H1 (cell line): ENCODE measurements at regions not wholly inside any gene's neighbourhood (a gene's known extent, or its start where the extent isn't known, plus 50 kb on each side); places are given as distances from the start of the nearest gene placed in this dataset.

ENCODE experiments used
- CTCF ChIA-PET: fragments of 300-600 bp; sonication (Branson Sonifier 250); formaldehyde crosslinking; loops from one replicate; lab custom pipeline; 2021; ENCODE audit not compliant: partially characterized antibody; lab: Charles Lee
- POLR2A ChIA-PET: fragments of 300-600 bp; sonication (Branson Sonifier 250); formaldehyde crosslinking; loops from one replicate; lab custom pipeline; 2021; ENCODE audit warnings: inconsistent platforms; ENCODE audit not compliant: partially characterized antibody; lab: Charles Lee
- DNase-seq, 2 experiments: peaks; one replicate each; pipeline versions ENCODE4 v3.0.0 to v3.0.0-alpha.2; 2010 to 2022; ENCODE audit warnings: low spot score in 2 of 2, low read depth in 1 of 2, mixed read lengths in 1 of 2
- FAIRE-seq: peaks from 2 replicates; lab custom pipeline; 2011; peaks lifted over from hg19 to GRCh38; lab: Jason Lieb, UNC
- H2AFZ ChIP-seq: 2 replicates; pipeline ENCODE4 v1.8.1; 2012; ENCODE audit warnings: low read length, inconsistent platforms
- H2AK5ac ChIP-seq: 2 replicates; pipeline ENCODE4 v1.6.1; 2013; ENCODE audit warnings: low read depth, low read length
- H2BK120ac ChIP-seq: replicated peaks from 2 replicates; pipeline ENCODE3; 2013; ENCODE audit warnings: low read depth, low read length, inconsistent platforms
- H2BK12ac ChIP-seq: 2 replicates; pipeline ENCODE4 v1.6.1; 2013; ENCODE audit warnings: low read depth, low read length
- H2BK15ac ChIP-seq: 2 replicates; pipeline ENCODE4 v1.6.1; 2013; ENCODE audit warnings: low read length
- H2BK20ac ChIP-seq: 2 replicates; pipeline ENCODE4 v1.6.1; 2013; ENCODE audit warnings: low read length
- H2BK5ac ChIP-seq: 2 replicates; pipeline ENCODE4 v1.6.1; 2013; ENCODE audit warnings: low read depth, low read length
- H3K14ac ChIP-seq: 2 replicates; pipeline ENCODE4 v1.6.1; 2013; ENCODE audit warnings: inconsistent platforms; ENCODE audit not compliant: insufficient read length
- H3K18ac ChIP-seq: 2 replicates; pipeline ENCODE4 v1.6.1; 2013; ENCODE audit warnings: low read length; ENCODE audit errors: extremely low read depth
- H3K23ac ChIP-seq: 2 replicates; pipeline ENCODE4 v1.6.1; 2013; ENCODE audit warnings: inconsistent platforms; ENCODE audit not compliant: insufficient read length
- H3K23me2 ChIP-seq: 2 replicates; pipeline ENCODE4 v1.6.1; 2013; ENCODE audit warnings: low read depth, low read length
- H3K27ac ChIP-seq: 2 replicates; pipeline ENCODE4 v1.6.1; 2011; ENCODE audit warnings: low read depth, low read length, inconsistent platforms
- H3K27me3 ChIP-seq, 4 experiments: replicated peaks in 1 of 4; 1 replicate in 1 of 4; 2 replicates in 3 of 4; pipeline versions ENCODE4 v1.6.1 to v1.8.1; 2011 to 2013; ENCODE audit warnings: low read length in 3 of 4, mild to moderate bottlenecking in 3 of 4, inconsistent platforms in 2 of 4, mixed read lengths in 2 of 4, moderate library complexity in 1 of 4; ENCODE audit not compliant: control insufficient read depth in 3 of 4, insufficient read depth in 3 of 4; ENCODE audit errors: extremely low read depth in 1 of 4
- H3K36me3 ChIP-seq, 4 experiments: 2 replicates each; pipeline versions ENCODE4 v1.6.1 to v1.8.1; 2011 to 2013; ENCODE audit warnings: mild to moderate bottlenecking in 4 of 4, low read length in 3 of 4, moderate library complexity in 2 of 4, control low read depth in 1 of 4, inconsistent platforms in 1 of 4; ENCODE audit not compliant: insufficient read depth in 4 of 4, control insufficient read depth in 2 of 4
- H3K4ac ChIP-seq: replicated peaks from 2 replicates; pipeline ENCODE3; 2013; ENCODE audit warnings: low read length, low read depth, mixed read lengths, inconsistent platforms; ENCODE audit not compliant: insufficient read length
- H3K4me1 ChIP-seq, 4 experiments: replicated peaks in 1 of 4; 1 replicate in 1 of 4; 2 replicates in 3 of 4; pipeline versions ENCODE4 v1.6.1 to v1.8.1; 2011 to 2013; ENCODE audit warnings: low read length in 3 of 4, inconsistent platforms in 2 of 4, mixed read lengths in 1 of 4; ENCODE audit not compliant: insufficient read depth in 4 of 4, control insufficient read depth in 3 of 4
- H3K4me2 ChIP-seq, 2 experiments: 2 replicates each; pipeline versions ENCODE4 v1.6.1 to v1.8.1; 2011 to 2013; ENCODE audit warnings: low read depth in 2 of 2, low read length in 2 of 2, control low read depth in 1 of 2, inconsistent platforms in 1 of 2, mild to moderate bottlenecking in 1 of 2; ENCODE audit not compliant: insufficient read depth in 1 of 2
- H3K4me3 ChIP-seq, 4 experiments: fragments of 200-600, 300-600 bp in 1 of 4; sonication (generic), shearing (Covaris generic), sonication (Bioruptor Twin) in 1 of 4; 2 replicates each; pipeline versions ENCODE4 v1.5.1 to v1.8.1; 2011 to 2016; ENCODE audit warnings: low read length in 4 of 4, low read depth in 3 of 4, control low read depth in 2 of 4, inconsistent platforms in 2 of 4, mild to moderate bottlenecking in 2 of 4, mixed read lengths in 1 of 4, moderate library complexity in 1 of 4; ENCODE audit not compliant: insufficient read depth in 2 of 4; ENCODE audit errors: extremely low read depth in 1 of 4
- H3K56ac ChIP-seq: replicated peaks from 2 replicates; pipeline ENCODE3; 2013; ENCODE audit warnings: low read depth, mild to moderate bottlenecking, mixed read lengths, low read length, inconsistent platforms; ENCODE audit not compliant: insufficient read length
- H3K79me1 ChIP-seq: 2 replicates; pipeline ENCODE4 v1.6.1; 2013; ENCODE audit warnings: low read depth, low read length, control low read depth
- H3K79me2 ChIP-seq, 2 experiments: 2 replicates each; pipeline versions ENCODE4 v1.6.1 to v1.8.1; 2012 to 2013; ENCODE audit warnings: low read length in 2 of 2, mild to moderate bottlenecking in 2 of 2, inconsistent platforms in 1 of 2; ENCODE audit not compliant: insufficient read depth in 2 of 2, control insufficient read depth in 1 of 2
- H3K9ac ChIP-seq, 4 experiments: replicated peaks in 1 of 4; 1 replicate in 1 of 4; 2 replicates in 3 of 4; pipeline versions ENCODE4 v1.6.1 to v1.8.1; 2011 to 2013; ENCODE audit warnings: low read depth in 3 of 4, low read length in 3 of 4, control low read depth in 2 of 4, mild to moderate bottlenecking in 2 of 4, moderate library complexity in 2 of 4, inconsistent platforms in 1 of 4; ENCODE audit errors: extremely low read depth in 1 of 4
- H3K9me3 ChIP-seq, 2 experiments: 2 replicates each; pipeline versions ENCODE4 v1.6.1 to v1.8.1; 2012 to 2013; ENCODE audit warnings: mild to moderate bottlenecking in 2 of 2, moderate library complexity in 2 of 2, control low read depth in 1 of 2, inconsistent platforms in 1 of 2, low read depth in 1 of 2, low read length in 1 of 2, mixed read lengths in 1 of 2; ENCODE audit not compliant: insufficient read depth in 2 of 2
- H4K20me1 ChIP-seq, 2 experiments: replicated peaks in 1 of 2; 2 replicates each; pipeline versions ENCODE3 to v1.8.1; 2011 to 2013; ENCODE audit warnings: inconsistent platforms in 2 of 2, low read length in 2 of 2, mild to moderate bottlenecking in 1 of 2; ENCODE audit not compliant: insufficient read depth in 2 of 2, control insufficient read depth in 1 of 2
- H4K5ac ChIP-seq: 2 replicates; pipeline ENCODE4 v1.6.1; 2013; ENCODE audit warnings: low read length, low read depth, mixed read lengths, inconsistent platforms; ENCODE audit not compliant: insufficient read length
- H4K8ac ChIP-seq: 2 replicates; pipeline ENCODE4 v1.8.0; 2013; ENCODE audit warnings: mild to moderate bottlenecking, moderate library complexity, low read length, inconsistent platforms; ENCODE audit not compliant: insufficient read depth; ENCODE audit errors: extremely low read depth
- H4K91ac ChIP-seq: replicated peaks from 2 replicates; pipeline ENCODE3; 2013; ENCODE audit warnings: low read length, mixed read lengths, inconsistent platforms; ENCODE audit not compliant: insufficient read length
- FOSL1 ChIP-seq: IDR thresholded peaks from 2 replicates; pipeline ENCODE4 v1.6.1; 2011; ENCODE audit warnings: mild to moderate bottlenecking, low read depth, low read length, moderate library complexity; ENCODE audit not compliant: insufficient read depth
- WGBS, 2 experiments: shearing (Covaris generic) in 1 of 2; methylation state at CpG; one replicate each; pipeline versions ENCODE4 v1.1.6 to v1.1.7; 2013 to 2015; ENCODE audit warnings: low lambda C conversion rate in 2 of 2, mixed read lengths in 2 of 2, inconsistent platforms in 1 of 2, low coverage in 1 of 2, missing lambda C conversion rate in 1 of 2; ENCODE audit not compliant: insufficient replicate concordance in 2 of 2, insufficient coverage in 1 of 2, insufficient read length in 1 of 2; ENCODE audit errors: extremely low coverage in 1 of 2, missing lambda C conversion rate in 1 of 2; 5-methylcytosine and 5-hydroxymethylcytosine counted together

DNA sequence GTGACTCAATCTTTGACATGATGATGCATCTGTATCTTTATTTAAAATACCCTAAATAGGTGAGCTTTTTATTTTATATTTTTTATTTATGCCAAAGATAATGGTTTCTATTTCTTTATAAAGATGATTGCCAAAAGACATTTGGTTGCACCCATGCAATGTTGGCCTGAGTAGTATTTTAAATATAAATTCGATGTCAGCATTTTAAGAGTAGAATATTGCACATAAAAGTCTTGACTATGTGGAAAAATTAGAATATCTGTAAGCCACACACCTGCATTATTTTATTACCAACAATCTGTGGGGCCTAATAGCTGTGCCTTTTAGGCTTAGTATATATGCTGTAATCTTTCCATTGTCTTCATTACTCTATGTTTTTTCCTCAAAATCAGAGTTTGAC lies 91.4 kb downstream of the CPXCR1 start:
- Histone ChIP-seq H2BK5ac (no peak overlapping the region), H2BK120ac (no peak overlapping the region), H2BK12ac (no peak overlapping the region), H3K27ac (no peak overlapping the region), H3K4me3 (no peak overlapping the region), H2AK5ac (no peak overlapping the region), H4K5ac (no peak overlapping the region), H3K4ac (no peak overlapping the region), H3K56ac (no peak overlapping the region), H3K4me1 (no peaks in the 10 kb centered on the region), H2BK20ac (no peak overlapping the region), H3K36me3 (no peaks in the 10 kb centered on the region), H3K4me2 (no peak overlapping the region), H4K8ac (no peak overlapping the region), H4K91ac (no peak overlapping the region), H3K79me1 (no peaks in the 10 kb centered on the region), H3K9me3 (no peaks in the 10 kb centered on the region), H3K14ac (no peak overlapping the region), H3K23me2 (no peaks in the 10 kb centered on the region), H3K9ac (no peak overlapping the region), H2BK15ac (no peak overlapping the region), H3K27me3 (no peaks in the 10 kb centered on the region), H2AFZ (no peak overlapping the region), H3K18ac (no peak overlapping the region), H3K79me2 (no peaks in the 10 kb centered on the region), H3K23ac (no peak overlapping the region), H4K20me1 (no peaks in the 10 kb centered on the region)
- POLR2A ChIA-PET: no interaction called here
- FAIRE-seq (no peak), DNase-seq (no peak)
- CTCF ChIA-PET: no interaction called here
- WGBS, 2 experiments: 91% methylated on average over 1 of the region's 1 CpG; no CpG with 5 or more reads in 1 of the 2 experiments
- no peak for TF ChIP-seq FOSL1
